GM23338 (cell line): ENCODE measurements at regions not wholly inside any gene's neighbourhood (a gene's known extent, or its start where the extent isn't known, plus 50 kb on each side); places are given as distances from the start of the nearest gene placed in this dataset.

Experiments
- ATAC-seq: fragments of 200-7000 bp; cut with Tn5 transposase; 3 replicates; pipeline ENCODE4 v1.9.1; 2020
- DNase-seq: peaks from one replicate; pipeline ENCODE4 v3.0.0-alpha.2; 2015; ENCODE audit warnings: low spot score
- H2AFZ ChIP-seq: fragments of 200-600 bp; sonication (generic); 2 replicates; pipeline ENCODE4 v1.8.0; 2016; ENCODE audit warnings: antibody characterized with exemption, mild to moderate bottlenecking, moderate library complexity
- H3F3A ChIP-seq: fragments of 200-600 bp; sonication (generic); replicated peaks from 2 replicates; pipeline ENCODE4 v1.8.0; 2017; ENCODE audit warnings: antibody characterized with exemption, mixed run types, low read depth
- H3K27ac ChIP-seq: fragments of 200-600 bp; sonication (generic); 2 replicates; pipeline ENCODE4 v1.6.1; 2016; ENCODE audit warnings: low read depth
- H3K27me3 ChIP-seq: fragments of 200-600 bp; sonication (generic); 2 replicates; pipeline ENCODE4 v1.8.0; 2016; ENCODE audit warnings: mild to moderate bottlenecking, mixed run types, moderate library complexity; ENCODE audit not compliant: insufficient read depth
- H3K36me3 ChIP-seq: fragments of 200-600 bp; sonication (generic); 2 replicates; pipeline ENCODE4 v1.8.0; 2016; ENCODE audit warnings: mild to moderate bottlenecking; ENCODE audit not compliant: insufficient read depth
- H3K4me1 ChIP-seq: fragments of 200-600 bp; sonication (generic); 2 replicates; pipeline ENCODE4 v1.8.0; 2016; ENCODE audit warnings: mild to moderate bottlenecking, moderate library complexity; ENCODE audit not compliant: insufficient read depth
- H3K4me2 ChIP-seq: fragments of 200-600 bp; sonication (generic); 2 replicates; pipeline ENCODE4 v1.7.1; 2017; ENCODE audit warnings: mixed run types
- H3K4me3 ChIP-seq: fragments of 200-600 bp; sonication (generic); 2 replicates; pipeline ENCODE4 v1.6.1; 2016; ENCODE audit warnings: mixed run types
- H3K79me2 ChIP-seq: fragments of 200-600 bp; sonication (generic); replicated peaks from 2 replicates; pipeline ENCODE4 v1.8.0; 2017; ENCODE audit warnings: mild to moderate bottlenecking; ENCODE audit not compliant: insufficient read depth
- H3K9me2 ChIP-seq: fragments of 200-600 bp; sonication (generic); 2 replicates; pipeline ENCODE4 v1.8.0; 2017; ENCODE audit not compliant: insufficient read depth
- H4K20me1 ChIP-seq: fragments of 200-600 bp; sonication (generic); replicated peaks from 2 replicates; pipeline ENCODE4 v1.8.0; 2017; ENCODE audit warnings: mild to moderate bottlenecking; ENCODE audit not compliant: insufficient read depth
- H3K27ac Mint-ChIP-seq: 2 replicates; pipeline ENCODE4 v1.8.0; 2020; ENCODE audit warnings: inconsistent platforms, mild to moderate bottlenecking, moderate library complexity, mixed read lengths
- H3K27me3 Mint-ChIP-seq: 3 replicates; pipeline ENCODE4 v1.8.0; 2022; ENCODE audit warnings: low read depth, mild to moderate bottlenecking, moderate library complexity, mixed read lengths, inconsistent platforms; ENCODE audit not compliant: insufficient read depth, poor library complexity
- H3K36me3 Mint-ChIP-seq: 3 replicates; pipeline ENCODE4 v1.8.0; 2021; ENCODE audit warnings: low read depth, mild to moderate bottlenecking, inconsistent platforms, moderate library complexity, mixed read lengths
- H3K4me1 Mint-ChIP-seq: 3 replicates; pipeline ENCODE4 v1.8.0; 2020; ENCODE audit warnings: mild to moderate bottlenecking, inconsistent platforms, mixed read lengths
- H3K4me3 Mint-ChIP-seq: 3 replicates; pipeline ENCODE4 v1.8.0; 2021; ENCODE audit warnings: moderate library complexity, mild to moderate bottlenecking, inconsistent platforms, mixed read lengths
- H3K9me3 Mint-ChIP-seq: 3 replicates; pipeline ENCODE4 v1.8.0; 2020; ENCODE audit warnings: moderate library complexity, mild to moderate bottlenecking, inconsistent platforms, mixed read lengths
- CREB1 ChIP-seq: fragments of 250-450 bp; sonication (Bioruptor Pico); IDR thresholded peaks from 2 replicates; pipeline ENCODE4 v1.5.0; 2020; ENCODE audit warnings: low read depth, mild to moderate bottlenecking, moderate library complexity
- EZH2 ChIP-seq: fragments of 200-600 bp; sonication (generic); IDR thresholded peaks from one replicate; pipeline ENCODE4 v1.8.0; 2017; ENCODE audit warnings: antibody characterized with exemption, mild to moderate bottlenecking, low read depth; ENCODE audit not compliant: unreplicated experiment
- EZH2phosphoT487 ChIP-seq: fragments of 200-600 bp; sonication (generic); IDR thresholded peaks from one replicate; pipeline ENCODE4 v1.8.1; 2018; ENCODE audit warnings: antibody characterized with exemption; ENCODE audit not compliant: unreplicated experiment
- NANOG ChIP-seq: IDR thresholded peaks from 2 replicates; pipeline ENCODE4 v1.6.1; 2016; ENCODE audit warnings: antibody characterized with exemption, borderline replicate concordance
- POLR2AphosphoS5 ChIP-seq: IDR thresholded peaks from 2 replicates; pipeline ENCODE4 v1.6.1; 2016; ENCODE audit warnings: antibody characterized with exemption, low read depth
- STAT1 ChIP-seq: IDR thresholded peaks from one replicate; pipeline ENCODE4 v1.6.1; 2016; ENCODE audit warnings: antibody characterized with exemption; ENCODE audit not compliant: unreplicated experiment
- ZNF114 ChIP-seq: fragments of 250-450 bp; sonication (Bioruptor Pico); IDR thresholded peaks from 2 replicates; pipeline ENCODE4 v1.5.0; 2020; ENCODE audit warnings: mild to moderate bottlenecking, moderate library complexity
- ZNF331 ChIP-seq: fragments of 250-450 bp; sonication (Bioruptor Pico); IDR thresholded peaks from 2 replicates; pipeline ENCODE4 v1.5.0; 2020; ENCODE audit warnings: low read depth, mild to moderate bottlenecking, moderate library complexity
- TF ChIP-seq, protein P1 (sequence below): fragments of 250-450 bp; sonication (Bioruptor Pico); IDR thresholded peaks from 2 replicates; pipeline ENCODE4 v1.5.0; 2020; ENCODE audit warnings: mild to moderate bottlenecking, moderate library complexity

DNA sequence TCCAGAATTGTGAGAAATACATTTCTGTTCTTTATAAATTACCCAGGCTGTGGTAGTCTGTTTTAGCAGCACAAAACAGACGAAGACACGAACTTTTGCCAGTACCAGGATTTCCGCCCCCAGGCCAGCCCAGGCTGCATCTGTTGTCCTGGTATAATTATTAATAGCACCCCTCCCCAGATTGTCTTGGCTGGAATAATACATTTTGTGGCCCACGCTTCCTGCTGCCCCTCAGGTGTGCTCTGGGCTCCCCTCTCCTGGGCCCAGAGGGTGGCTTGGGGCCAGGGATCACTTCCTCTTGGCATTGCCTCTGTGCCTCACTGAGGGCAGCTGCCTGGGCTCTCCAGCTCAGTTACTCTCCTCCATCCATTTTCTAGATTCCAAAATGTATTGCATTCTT, 102.1 kb upstream of the HS6ST1 start (continued):
- TF ChIP-seq, protein P1, sequence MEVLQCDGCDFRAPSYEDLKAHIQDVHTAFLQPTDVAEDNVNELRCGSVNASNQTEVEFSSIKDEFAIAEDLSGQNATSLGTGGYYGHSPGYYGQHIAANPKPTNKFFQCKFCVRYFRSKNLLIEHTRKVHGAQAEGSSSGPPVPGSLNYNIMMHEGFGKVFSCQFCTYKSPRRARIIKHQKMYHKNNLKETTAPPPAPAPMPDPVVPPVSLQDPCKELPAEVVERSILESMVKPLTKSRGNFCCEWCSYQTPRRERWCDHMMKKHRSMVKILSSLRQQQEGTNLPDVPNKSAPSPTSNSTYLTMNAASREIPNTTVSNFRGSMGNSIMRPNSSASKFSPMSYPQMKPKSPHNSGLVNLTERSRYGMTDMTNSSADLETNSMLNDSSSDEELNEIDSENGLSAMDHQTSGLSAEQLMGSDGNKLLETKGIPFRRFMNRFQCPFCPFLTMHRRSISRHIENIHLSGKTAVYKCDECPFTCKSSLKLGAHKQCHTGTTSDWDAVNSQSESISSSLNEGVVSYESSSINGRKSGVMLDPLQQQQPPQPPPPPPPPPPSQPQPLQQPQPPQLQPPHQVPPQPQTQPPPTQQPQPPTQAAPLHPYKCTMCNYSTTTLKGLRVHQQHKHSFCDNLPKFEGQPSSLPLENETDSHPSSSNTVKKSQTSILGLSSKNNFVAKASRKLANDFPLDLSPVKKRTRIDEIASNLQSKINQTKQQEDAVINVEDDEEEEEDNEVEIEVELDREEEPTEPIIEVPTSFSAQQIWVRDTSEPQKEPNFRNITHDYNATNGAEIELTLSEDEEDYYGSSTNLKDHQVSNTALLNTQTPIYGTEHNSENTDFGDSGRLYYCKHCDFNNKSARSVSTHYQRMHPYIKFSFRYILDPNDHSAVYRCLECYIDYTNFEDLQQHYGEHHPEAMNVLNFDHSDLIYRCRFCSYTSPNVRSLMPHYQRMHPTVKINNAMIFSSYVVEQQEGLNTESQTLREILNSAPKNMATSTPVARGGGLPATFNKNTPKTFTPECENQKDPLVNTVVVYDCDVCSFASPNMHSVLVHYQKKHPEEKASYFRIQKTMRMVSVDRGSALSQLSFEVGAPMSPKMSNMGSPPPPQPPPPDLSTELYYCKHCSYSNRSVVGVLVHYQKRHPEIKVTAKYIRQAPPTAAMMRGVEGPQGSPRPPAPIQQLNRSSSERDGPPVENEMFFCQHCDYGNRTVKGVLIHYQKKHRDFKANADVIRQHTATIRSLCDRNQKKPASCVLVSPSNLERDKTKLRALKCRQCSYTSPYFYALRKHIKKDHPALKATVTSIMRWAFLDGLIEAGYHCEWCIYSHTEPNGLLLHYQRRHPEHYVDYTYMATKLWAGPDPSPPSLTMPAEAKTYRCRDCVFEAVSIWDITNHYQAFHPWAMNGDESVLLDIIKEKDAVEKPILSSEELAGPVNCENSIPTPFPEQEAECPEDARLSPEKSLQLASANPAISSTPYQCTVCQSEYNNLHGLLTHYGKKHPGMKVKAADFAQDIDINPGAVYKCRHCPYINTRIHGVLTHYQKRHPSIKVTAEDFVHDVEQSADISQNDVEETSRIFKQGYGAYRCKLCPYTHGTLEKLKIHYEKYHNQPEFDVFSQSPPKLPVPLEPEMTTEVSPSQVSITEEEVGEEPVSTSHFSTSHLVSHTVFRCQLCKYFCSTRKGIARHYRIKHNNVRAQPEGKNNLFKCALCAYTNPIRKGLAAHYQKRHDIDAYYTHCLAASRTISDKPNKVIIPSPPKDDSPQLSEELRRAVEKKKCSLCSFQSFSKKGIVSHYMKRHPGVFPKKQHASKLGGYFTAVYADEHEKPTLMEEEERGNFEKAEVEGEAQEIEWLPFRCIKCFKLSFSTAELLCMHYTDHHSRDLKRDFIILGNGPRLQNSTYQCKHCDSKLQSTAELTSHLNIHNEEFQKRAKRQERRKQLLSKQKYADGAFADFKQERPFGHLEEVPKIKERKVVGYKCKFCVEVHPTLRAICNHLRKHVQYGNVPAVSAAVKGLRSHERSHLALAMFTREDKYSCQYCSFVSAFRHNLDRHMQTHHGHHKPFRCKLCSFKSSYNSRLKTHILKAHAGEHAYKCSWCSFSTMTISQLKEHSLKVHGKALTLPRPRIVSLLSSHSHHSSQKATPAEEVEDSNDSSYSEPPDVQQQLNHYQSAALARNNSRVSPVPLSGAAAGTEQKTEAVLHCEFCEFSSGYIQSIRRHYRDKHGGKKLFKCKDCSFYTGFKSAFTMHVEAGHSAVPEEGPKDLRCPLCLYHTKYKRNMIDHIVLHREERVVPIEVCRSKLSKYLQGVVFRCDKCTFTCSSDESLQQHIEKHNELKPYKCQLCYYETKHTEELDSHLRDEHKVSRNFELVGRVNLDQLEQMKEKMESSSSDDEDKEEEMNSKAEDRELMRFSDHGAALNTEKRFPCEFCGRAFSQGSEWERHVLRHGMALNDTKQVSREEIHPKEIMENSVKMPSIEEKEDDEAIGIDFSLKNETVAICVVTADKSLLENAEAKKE (CRISPR knock-in tag) = no peak
- TF ChIP-seq POLR2AphosphoS5 (no peak), STAT1 (no peak), CREB1 (CRISPR knock-in tag) (no peak), ZNF331 (CRISPR knock-in tag) (no peak)

DNA sequence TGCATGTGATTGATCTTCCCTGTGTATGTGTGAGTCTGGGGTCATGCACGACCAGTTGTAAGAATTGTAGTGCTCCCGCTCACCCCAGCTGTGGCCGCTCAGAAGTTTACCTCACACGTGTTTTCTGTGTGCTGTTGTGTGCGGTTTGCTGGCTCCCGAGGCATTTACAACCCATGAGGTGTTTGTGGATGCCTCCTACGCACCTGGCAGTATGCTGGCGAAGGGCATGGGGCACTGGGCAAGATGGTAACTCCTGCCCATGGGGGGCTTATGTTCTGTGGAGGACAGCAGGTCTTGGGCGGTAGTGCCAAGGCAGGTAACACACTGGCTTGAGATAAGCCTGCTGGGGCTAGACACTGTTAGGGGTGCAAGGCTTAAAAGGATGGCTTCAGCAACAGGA, 102.6 kb upstream of the HS6ST1 start:
- H3K27me3 Mint-ChIP-seq = peaks cover 10% of the 10 kb centered on the region
- ATAC-seq = no peak
- H3K36me3 Mint-ChIP-seq = peaks cover 15% of the 10 kb centered on the region
- TF ChIP-seq STAT1 (no peak), POLR2AphosphoS5 (no peak), NANOG (no peak), EZH2phosphoT487 (no peak), EZH2 (no peak), ZNF114 (CRISPR knock-in tag) (no peak), ZNF331 (CRISPR knock-in tag) (no peak)
- TF ChIP-seq, protein P1 (CRISPR knock-in tag) = no peak

More for the DNA sequence above, 102.6 kb upstream of the HS6ST1 start:
- Histone ChIP-seq H3K79me2 (no peaks in the 10 kb centered on the region), H3K4me2 (no peak overlapping the region), H3F3A (no peaks in the 10 kb centered on the region), H3K27me3 (no peaks in the 10 kb centered on the region), H3K9me2 (no peaks in the 10 kb centered on the region), H3K27ac (no peak overlapping the region), H3K4me3 (no peak overlapping the region), H3K4me1 (peaks cover 3% of the 10 kb centered on the region; the same call in 1 of the 2 replicates), H4K20me1 (no peaks in the 10 kb centered on the region), H2AFZ (no peak overlapping the region), H3K36me3 (no peaks in the 10 kb centered on the region)
- Mint-ChIP-seq H3K27ac (no peak overlapping the region), H3K4me3 (no peak overlapping the region), H3K4me1 (peaks cover 2% of the 10 kb centered on the region; the same call in 1 of the 3 replicates), H3K9me3 (peaks cover 24% of the 10 kb centered on the region)
- no peak for DNase-seq
